ENCODE measurements at regions not wholly inside any gene's neighbourhood (a gene's known extent, or its start where the extent isn't known, plus 50 kb on each side); places are given as distances from the start of the nearest gene placed in this dataset.

DNA sequence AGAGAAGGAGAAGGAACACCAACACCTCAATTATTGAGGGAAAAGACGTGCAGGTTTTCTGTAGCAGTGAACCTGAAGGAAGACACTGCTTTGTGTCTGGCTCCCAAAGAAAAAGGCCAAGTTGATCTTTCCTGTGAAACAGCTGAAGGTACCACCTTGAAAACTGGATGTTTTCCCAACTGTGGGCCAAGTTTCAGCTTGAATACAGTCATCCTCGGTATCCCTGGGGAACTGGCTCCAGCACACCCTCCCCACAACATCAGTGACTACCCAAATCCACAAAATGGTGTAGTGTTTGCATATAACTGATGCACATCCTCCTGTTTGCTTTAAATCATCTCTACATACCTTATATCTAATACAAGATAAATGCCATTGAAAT, 297.0 kb upstream of the PITRM1 start:
- TF ChIP-seq, protein P1, sequence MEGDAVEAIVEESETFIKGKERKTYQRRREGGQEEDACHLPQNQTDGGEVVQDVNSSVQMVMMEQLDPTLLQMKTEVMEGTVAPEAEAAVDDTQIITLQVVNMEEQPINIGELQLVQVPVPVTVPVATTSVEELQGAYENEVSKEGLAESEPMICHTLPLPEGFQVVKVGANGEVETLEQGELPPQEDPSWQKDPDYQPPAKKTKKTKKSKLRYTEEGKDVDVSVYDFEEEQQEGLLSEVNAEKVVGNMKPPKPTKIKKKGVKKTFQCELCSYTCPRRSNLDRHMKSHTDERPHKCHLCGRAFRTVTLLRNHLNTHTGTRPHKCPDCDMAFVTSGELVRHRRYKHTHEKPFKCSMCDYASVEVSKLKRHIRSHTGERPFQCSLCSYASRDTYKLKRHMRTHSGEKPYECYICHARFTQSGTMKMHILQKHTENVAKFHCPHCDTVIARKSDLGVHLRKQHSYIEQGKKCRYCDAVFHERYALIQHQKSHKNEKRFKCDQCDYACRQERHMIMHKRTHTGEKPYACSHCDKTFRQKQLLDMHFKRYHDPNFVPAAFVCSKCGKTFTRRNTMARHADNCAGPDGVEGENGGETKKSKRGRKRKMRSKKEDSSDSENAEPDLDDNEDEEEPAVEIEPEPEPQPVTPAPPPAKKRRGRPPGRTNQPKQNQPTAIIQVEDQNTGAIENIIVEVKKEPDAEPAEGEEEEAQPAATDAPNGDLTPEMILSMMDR (IDR thresholded peaks at IDR 0.05; ENCODE audit: low read depth, low read length) = no peak
- peaks cover 3% of the 10 kb centered on the region; the same call in 1 of the 2 replicates for H3K9me3 ChIP-seq (ENCODE audit: control insufficient read depth, insufficient read depth, low read length)
- H3K27ac ChIP-seq (ENCODE audit: low read depth, low read length) = peak overlapping the region; percentile 88
- no peak for DNase-seq (ENCODE audit: low read depth, low spot score)
- no peaks in the 10 kb centered on the region for H3K27me3 ChIP-seq (ENCODE audit: control insufficient read depth, insufficient read depth, low read length)
- no peak overlapping the region for H3K4me3 ChIP-seq (ENCODE audit: low read depth, low read length)
- ChIA-PET POLR2A (interaction anchor here (0.9 to 2.2 kb wide), 4 partner anchors 31 to 315 kb away, joined by 3 to 10 read pairs (median 4); partner anchors contain the start of gene KLF6), CTCF (no interaction called here)

GRCh38 chr10:3468919-3469638, 296.5 kb upstream of the PITRM1 start:
- POLR2A ChIA-PET = interaction anchor here (0.8 to 2.4 kb wide), 8 partner anchors 17 to 316 kb away, joined by 3 to 13 read pairs (median 4); partner anchors contain the start of gene KLF6
- CTCF ChIA-PET = no interaction called here

GRCh38 chr10:3467052-3467951, 294.7 kb upstream of the PITRM1 start:
- no peaks in the 10 kb centered on the region for H3K27me3 ChIP-seq (ENCODE audit: control insufficient read depth, insufficient read depth, low read length)
- H3K9me3 ChIP-seq (ENCODE audit: control insufficient read depth, insufficient read depth, low read length) = peaks cover 3% of the 10 kb centered on the region; the same call in 1 of the 2 replicates
- H3K4me3 ChIP-seq (ENCODE audit: low read depth, low read length) = no peak overlapping the region
- DNase-seq (ENCODE audit: low read depth, low spot score) = peak; percentile 91
- CTCF ChIA-PET = no interaction called here
- peak overlapping the region; percentile 98 for H3K27ac ChIP-seq (ENCODE audit: low read depth, low read length)
- TF ChIP-seq, protein P1 (IDR thresholded peaks at IDR 0.05; ENCODE audit: low read depth, low read length) = no peak
- POLR2A ChIA-PET = interaction anchor here (0.6 to 2.4 kb wide), 6 partner anchors 15 to 317 kb away, joined by 3 to 13 read pairs (median 4); partner anchors contain the start of gene KLF6

More at GRCh38 chr10:3468919-3469638, 296.5 kb upstream of the PITRM1 start:
- Histone ChIP-seq H3K4me3 (ENCODE audit: low read depth, low read length) (no peak overlapping the region), H3K27ac (ENCODE audit: low read depth, low read length) (peak overlapping the region; percentile 98), H3K27me3 (ENCODE audit: control insufficient read depth, insufficient read depth, low read length) (no peaks in the 10 kb centered on the region), H3K9me3 (ENCODE audit: control insufficient read depth, insufficient read depth, low read length) (peaks cover 3% of the 10 kb centered on the region; the same call in 1 of the 2 replicates)
- DNase-seq (ENCODE audit: low read depth, low spot score) = peak; percentile 94
- TF ChIP-seq, protein P1 (IDR thresholded peaks at IDR 0.05; ENCODE audit: low read depth, low read length) = no peak

DNA sequence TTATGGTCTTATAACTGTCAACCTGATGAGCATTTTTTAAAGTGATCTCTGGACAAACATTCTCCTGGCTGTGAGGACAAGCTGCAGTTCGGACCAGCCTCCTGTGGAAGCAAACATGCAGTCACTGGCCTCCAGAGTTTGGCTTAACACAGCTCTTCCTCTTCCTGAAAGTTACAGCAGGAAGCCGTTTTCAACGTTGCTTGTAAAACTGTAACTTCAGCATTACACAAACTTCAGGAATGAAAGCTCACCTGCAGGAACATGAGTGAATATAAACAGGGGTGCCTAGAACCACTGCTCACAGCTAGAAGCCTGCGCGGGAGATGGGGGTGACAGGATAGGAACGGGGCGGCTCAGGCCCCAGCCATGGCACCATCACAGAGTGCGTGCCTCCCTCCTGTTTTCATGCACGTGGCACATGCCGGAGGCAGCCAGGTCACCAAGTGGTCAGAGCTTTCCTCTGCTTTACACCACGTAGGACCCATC, 292.9 kb upstream of the PITRM1 start:
- Histone ChIP-seq H3K27me3 (ENCODE audit: control insufficient read depth, insufficient read depth, low read length) (no peaks in the 10 kb centered on the region), H3K27ac (ENCODE audit: low read depth, low read length) (no peak overlapping the region), H3K4me3 (ENCODE audit: low read depth, low read length) (no peak overlapping the region), H3K9me3 (ENCODE audit: control insufficient read depth, insufficient read depth, low read length) (peaks cover 3% of the 10 kb centered on the region; the same call in 1 of the 2 replicates)
- POLR2A ChIA-PET = no interaction called here
- TF ChIP-seq, protein P1 (IDR thresholded peaks at IDR 0.05; ENCODE audit: low read depth, low read length) = no peak
- CTCF ChIA-PET = no interaction called here
- DNase-seq (ENCODE audit: low read depth, low spot score) = no peak

All from AG04450 (cell line).